Endothelial cell of umbilical vein (primary cell): ENCODE measurements at regions not wholly inside any gene's neighbourhood (a gene's known extent, or its start where the extent isn't known, plus 50 kb on each side); places are given as distances from the start of the nearest gene placed in this dataset.

Experiments used
- BruUV-seq: library from RNA; stranded (reverse); fragments of 400-500 nt; replicated peaks from 2 replicates; lab custom pipeline; 2021; lab: Mats Ljungman, UMichigan
- CTCF ChIA-PET: fragments of 300-600, 350-600 bp; sonication (Branson Sonifier 250); formaldehyde crosslinking; loops from one replicate; lab custom pipeline; 2021; ENCODE audit warnings: antibody characterized with exemption, inconsistent platforms; lab: Charles Lee
- POLR2A ChIA-PET: fragments of 300-600, 350-600 bp; sonication (Branson Sonifier 250); formaldehyde crosslinking; loops from one replicate; lab custom pipeline; 2021; ENCODE audit warnings: antibody characterized with exemption, inconsistent platforms; lab: Charles Lee
- DNase-seq: peaks from one replicate; pipeline ENCODE4 v3.0.0-alpha.2; 2011; ENCODE audit warnings: low read depth, low spot score
- FAIRE-seq: peaks from 2 replicates; lab custom pipeline; 2011; peaks lifted over from hg19 to GRCh38; lab: Jason Lieb, UNC
- H2AFZ ChIP-seq: 2 replicates; pipeline ENCODE4 v1.6.0; 2012; ENCODE audit warnings: low read depth, low read length, control low read depth, inconsistent platforms
- H3K27ac ChIP-seq: 2 replicates; pipeline ENCODE4 v1.5.1; 2011; ENCODE audit warnings: low read depth, mild to moderate bottlenecking, control low read depth, low read length, moderate library complexity; ENCODE audit not compliant: insufficient read depth
- H3K27me3 ChIP-seq, 2 experiments: 2 replicates each; pipeline versions ENCODE4 v1.6.0 to v1.6.1; 2011; ENCODE audit warnings: low read length in 2 of 2, mixed read lengths in 1 of 2; ENCODE audit not compliant: control insufficient read depth in 2 of 2, insufficient read depth in 2 of 2
- H3K36me3 ChIP-seq, 2 experiments: 2 replicates in 1 of 2; 3 replicates in 1 of 2; pipeline ENCODE4 v1.5.1; 2011; ENCODE audit warnings: low read length in 2 of 2, mild to moderate bottlenecking in 1 of 2, moderate library complexity in 1 of 2; ENCODE audit not compliant: control insufficient read depth in 2 of 2, insufficient read depth in 2 of 2; ENCODE audit errors: extremely low read depth in 1 of 2
- H3K4me1 ChIP-seq: 3 replicates; pipeline ENCODE4 v1.5.1; 2011; ENCODE audit warnings: mild to moderate bottlenecking, low read length; ENCODE audit not compliant: control insufficient read depth, insufficient read depth; ENCODE audit errors: extremely low read depth
- H3K4me2 ChIP-seq: 2 replicates; pipeline ENCODE4 v1.6.1; 2011; ENCODE audit warnings: low read length, control low read depth, mixed read lengths; ENCODE audit not compliant: insufficient read depth
- H3K4me3 ChIP-seq, 3 experiments: fragments of 200-600 bp in 1 of 3; sonication (generic), shearing (Covaris generic) in 1 of 3; replicated peaks in 1 of 3; 2 replicates each; pipeline ENCODE4 v1.5.1; 2011 to 2016; ENCODE audit warnings: control low read depth in 3 of 3, low read length in 3 of 3, mild to moderate bottlenecking in 2 of 3, inconsistent platforms in 1 of 3, low read depth in 1 of 3, moderate library complexity in 1 of 3; ENCODE audit not compliant: insufficient read depth in 1 of 3
- H3K79me2 ChIP-seq: 2 replicates; pipeline ENCODE4 v1.6.0; 2012; ENCODE audit warnings: low read length, inconsistent platforms; ENCODE audit not compliant: control insufficient read depth, insufficient read depth
- H3K9ac ChIP-seq: replicated peaks from 2 replicates; pipeline ENCODE3; 2011; ENCODE audit warnings: low read length, control low read depth; ENCODE audit not compliant: insufficient read depth; ENCODE audit errors: extremely low read depth
- H3K9me1 ChIP-seq: replicated peaks from 3 replicates; pipeline ENCODE4 v1.6.0; 2011; ENCODE audit warnings: mild to moderate bottlenecking, low read length; ENCODE audit not compliant: control insufficient read depth, insufficient read depth; ENCODE audit errors: extremely low read depth
- H3K9me3 ChIP-seq: replicated peaks from 2 replicates; pipeline ENCODE4 v1.5.1; 2012; ENCODE audit warnings: low read length, inconsistent platforms; ENCODE audit not compliant: control insufficient read depth, insufficient read depth
- H4K20me1 ChIP-seq: replicated peaks from 2 replicates; pipeline ENCODE3; 2011; ENCODE audit warnings: mild to moderate bottlenecking, low read length; ENCODE audit not compliant: control insufficient read depth, insufficient read depth; ENCODE audit errors: extremely low read depth
- EZH2 ChIP-seq: IDR thresholded peaks from 2 replicates; pipeline ENCODE4 v1.6.1; 2012; ENCODE audit warnings: borderline replicate concordance, low read depth, mild to moderate bottlenecking, moderate library complexity, low read length, inconsistent platforms; ENCODE audit not compliant: severe bottlenecking
- FOS ChIP-seq: IDR thresholded peaks from 2 replicates; pipeline ENCODE4 v1.6.1; 2011; ENCODE audit warnings: mild to moderate bottlenecking, low read length, moderate library complexity, borderline replicate concordance; ENCODE audit not compliant: insufficient read depth
- GATA2 ChIP-seq: IDR thresholded peaks from 2 replicates; pipeline ENCODE4 v1.7.0; 2011; ENCODE audit warnings: low read depth, mild to moderate bottlenecking, moderate library complexity, mixed read lengths, low read length; ENCODE audit not compliant: insufficient read length, insufficient read depth
- JUN ChIP-seq: IDR thresholded peaks from 2 replicates; pipeline ENCODE4 v1.6.1; 2011; ENCODE audit warnings: borderline replicate concordance, low read depth; ENCODE audit not compliant: insufficient read length, insufficient read depth
- MYC ChIP-seq: IDR thresholded peaks from one replicate; pipeline ENCODE4 v1.6.1; 2011; ENCODE audit warnings: mild to moderate bottlenecking, low read depth, low read length
- POLR2A ChIP-seq: IDR thresholded peaks from 2 replicates; pipeline ENCODE4 v1.6.1; 2012; ENCODE audit warnings: low read depth, mild to moderate bottlenecking, control low read depth, low read length
- POLR2AphosphoS5 ChIP-seq: IDR thresholded peaks from 2 replicates; pipeline ENCODE4 v1.6.1; 2012; ENCODE audit warnings: low read depth, mild to moderate bottlenecking, control low read depth, low read length, moderate library complexity; ENCODE audit not compliant: insufficient read depth
- dilution Hi-C: fragments of 300-500 bp; cut with MboI; formaldehyde crosslinking; loops from one replicate; pipeline ENCODE4 v1.15.0; 2019; ENCODE audit warnings: low sequenced_read_pairs; ENCODE audit not compliant: extremely low pct_ligation_motif_present
- intact Hi-C: fragments of 100-400 bp; cut with micrococcal nuclease; formaldehyde crosslinking; loops from one replicate; pipeline ENCODE4 v1.10.0; 2022
- TF ChIP-seq, protein P1 (sequence below): IDR thresholded peaks from 2 replicates; pipeline ENCODE4 v1.6.1; 2011; ENCODE audit not compliant: insufficient read depth, insufficient read length
- TF ChIP-seq, protein P2 (sequence below), 2 donors: IDR thresholded peaks; 1 replicate in 1 of 2; 2 replicates in 1 of 2; pipeline ENCODE4 v1.5.1; 2011; ENCODE audit warnings: low read length in 2 of 2, mild to moderate bottlenecking in 2 of 2, moderate library complexity in 2 of 2, control low read depth in 1 of 2, inconsistent platforms in 1 of 2, low read depth in 1 of 2; ENCODE audit not compliant: insufficient read depth in 1 of 2; ENCODE audit errors: extremely low read depth in 1 of 2

- H3K4me1 ChIP-seq = no peaks in the 10 kb centered on the region
- FAIRE-seq (no peak), DNase-seq (no peak)
- no peaks in the 10 kb centered on the region for H3K36me3 ChIP-seq
- TF ChIP-seq, protein P1, sequence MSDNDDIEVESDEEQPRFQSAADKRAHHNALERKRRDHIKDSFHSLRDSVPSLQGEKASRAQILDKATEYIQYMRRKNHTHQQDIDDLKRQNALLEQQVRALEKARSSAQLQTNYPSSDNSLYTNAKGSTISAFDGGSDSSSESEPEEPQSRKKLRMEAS = no peak
- TF ChIP-seq FOS (no peak), JUN (no peak), GATA2 (no peak), EZH2 (no peak), POLR2AphosphoS5 (no peak), POLR2A (no peak), MYC (no peak)
- TF ChIP-seq, protein P2, sequence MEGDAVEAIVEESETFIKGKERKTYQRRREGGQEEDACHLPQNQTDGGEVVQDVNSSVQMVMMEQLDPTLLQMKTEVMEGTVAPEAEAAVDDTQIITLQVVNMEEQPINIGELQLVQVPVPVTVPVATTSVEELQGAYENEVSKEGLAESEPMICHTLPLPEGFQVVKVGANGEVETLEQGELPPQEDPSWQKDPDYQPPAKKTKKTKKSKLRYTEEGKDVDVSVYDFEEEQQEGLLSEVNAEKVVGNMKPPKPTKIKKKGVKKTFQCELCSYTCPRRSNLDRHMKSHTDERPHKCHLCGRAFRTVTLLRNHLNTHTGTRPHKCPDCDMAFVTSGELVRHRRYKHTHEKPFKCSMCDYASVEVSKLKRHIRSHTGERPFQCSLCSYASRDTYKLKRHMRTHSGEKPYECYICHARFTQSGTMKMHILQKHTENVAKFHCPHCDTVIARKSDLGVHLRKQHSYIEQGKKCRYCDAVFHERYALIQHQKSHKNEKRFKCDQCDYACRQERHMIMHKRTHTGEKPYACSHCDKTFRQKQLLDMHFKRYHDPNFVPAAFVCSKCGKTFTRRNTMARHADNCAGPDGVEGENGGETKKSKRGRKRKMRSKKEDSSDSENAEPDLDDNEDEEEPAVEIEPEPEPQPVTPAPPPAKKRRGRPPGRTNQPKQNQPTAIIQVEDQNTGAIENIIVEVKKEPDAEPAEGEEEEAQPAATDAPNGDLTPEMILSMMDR (IDR thresholded peaks at IDR 0.05; ENCODE audit: extremely low read depth in 1 of 2, insufficient read depth in 1 of 2, low read depth in 1 of 2, low read length in 2 of 2) = no peak
- H3K9me3 ChIP-seq = no peaks in the 10 kb centered on the region
- H3K4me2 ChIP-seq = no peak overlapping the region
- intact Hi-C loops (no loop called here), dilution Hi-C loops (no loop called here)
- no peak overlapping the region for H3K27ac ChIP-seq
- H4K20me1 ChIP-seq = no peaks in the 10 kb centered on the region
- H3K9me1 ChIP-seq = no peaks in the 10 kb centered on the region
- H3K4me3 ChIP-seq = no peak overlapping the region
- no peaks in the 10 kb centered on the region for H3K79me2 ChIP-seq
- peaks cover 2 to 4% of the 10 kb centered on the region in 2 experiments for H3K27me3 ChIP-seq
- BruUV-seq = no TSS peak
- no peak overlapping the region for H3K9ac ChIP-seq
- no peak overlapping the region for H2AFZ ChIP-seq
- CTCF ChIA-PET = no interaction called here
- POLR2A ChIA-PET = no interaction called here
These were observed 57.7 kb upstream of the FAM20C start for GRCh38 chr7:134561-135256.
